Caco-2 (cell line): ENCODE measurements at regions not wholly inside any gene's neighbourhood (a gene's known extent, or its start where the extent isn't known, plus 50 kb on each side); places are given as distances from the start of the nearest gene placed in this dataset.

Source experiments
- BruUV-seq: library from RNA; stranded (reverse); fragments of 400-500 nt; replicated peaks from 2 replicates; lab custom pipeline; 2021; lab: Mats Ljungman, UMichigan
- CTCF ChIA-PET: fragments of 300-600 bp; sonication (Branson Sonifier 250); formaldehyde crosslinking; loops from one replicate; lab custom pipeline; 2022; ENCODE audit warnings: antibody characterized with exemption; lab: Charles Lee
- POLR2A ChIA-PET: fragments of 300-600 bp; sonication (Branson Sonifier 250); formaldehyde crosslinking; loops from one replicate; lab custom pipeline; 2022; ENCODE audit warnings: antibody characterized with exemption; lab: Charles Lee
- DNase-seq, 2 experiments: peaks; one replicate each; pipeline versions ENCODE4 v3.0.0 to v3.0.0-alpha.2; 2020 to 2022
- H3K27me3 ChIP-seq: replicated peaks from 2 replicates; pipeline ENCODE4 v1.6.0; 2011; ENCODE audit warnings: low read length; ENCODE audit not compliant: control insufficient read depth, insufficient read depth
- H3K36me3 ChIP-seq: 2 replicates; pipeline ENCODE4 v1.5.1; 2011; ENCODE audit warnings: low read length; ENCODE audit not compliant: control insufficient read depth, insufficient read depth
- H3K4me1 ChIP-seq: fragments of 250-450 bp; sonication (Bioruptor Pico); 2 replicates; pipeline ENCODE4 v1.5.1; 2020; ENCODE audit warnings: mild to moderate bottlenecking
- H3K4me3 ChIP-seq: 2 replicates; pipeline ENCODE4 v1.5.1; 2011; ENCODE audit warnings: low read depth, mild to moderate bottlenecking, control low read depth, low read length
- H3K9me3 ChIP-seq: fragments of 250-450 bp; sonication (Bioruptor Pico); 2 replicates; pipeline ENCODE4 v1.5.1; 2020; ENCODE audit warnings: mild to moderate bottlenecking, moderate library complexity
- H3K27ac Mint-ChIP-seq: one replicate; pipeline ENCODE4 v1.8.0; 2022; ENCODE audit warnings: mixed read lengths; ENCODE audit not compliant: unreplicated experiment
- H3K27me3 Mint-ChIP-seq: one replicate; pipeline ENCODE4 v1.8.0; 2022; ENCODE audit warnings: mixed read lengths; ENCODE audit not compliant: insufficient read depth, unreplicated experiment
- H3K36me3 Mint-ChIP-seq: one replicate; pipeline ENCODE4 v1.8.0; 2022; ENCODE audit warnings: mild to moderate bottlenecking, mixed read lengths; ENCODE audit not compliant: insufficient read depth, unreplicated experiment
- H3K4me1 Mint-ChIP-seq: one replicate; pipeline ENCODE4 v1.8.0; 2022; ENCODE audit warnings: low read depth, mixed read lengths; ENCODE audit not compliant: unreplicated experiment
- H3K4me3 Mint-ChIP-seq: one replicate; pipeline ENCODE4 v1.8.0; 2022; ENCODE audit warnings: mild to moderate bottlenecking, moderate library complexity, mixed read lengths; ENCODE audit not compliant: unreplicated experiment
- H3K9me3 Mint-ChIP-seq: one replicate; pipeline ENCODE4 v1.8.0; 2022; ENCODE audit warnings: mixed read lengths; ENCODE audit not compliant: unreplicated experiment
- intact Hi-C: fragments of 100-400 bp; cut with micrococcal nuclease; formaldehyde crosslinking; loops from one replicate; pipeline ENCODE4 v1.10.0; 2022; ENCODE audit not compliant: unreplicated experiment
- TF ChIP-seq, protein P1 (sequence below), 2 experiments: fragments of 200-600 bp in 1 of 2; IDR thresholded peaks; 1 replicate in 1 of 2; 2 replicates in 1 of 2; pipeline versions ENCODE4 v1.5.1 to v1.8.0; 2011 to 2022; ENCODE audit warnings: antibody characterized with exemption in 1 of 2, control low read depth in 1 of 2, inconsistent platforms in 1 of 2, low read depth in 1 of 2, low read length in 1 of 2, mild to moderate bottlenecking in 1 of 2, moderate library complexity in 1 of 2; ENCODE audit not compliant: insufficient read depth in 1 of 2, severe bottlenecking in 1 of 2, unreplicated experiment in 1 of 2

DNA sequence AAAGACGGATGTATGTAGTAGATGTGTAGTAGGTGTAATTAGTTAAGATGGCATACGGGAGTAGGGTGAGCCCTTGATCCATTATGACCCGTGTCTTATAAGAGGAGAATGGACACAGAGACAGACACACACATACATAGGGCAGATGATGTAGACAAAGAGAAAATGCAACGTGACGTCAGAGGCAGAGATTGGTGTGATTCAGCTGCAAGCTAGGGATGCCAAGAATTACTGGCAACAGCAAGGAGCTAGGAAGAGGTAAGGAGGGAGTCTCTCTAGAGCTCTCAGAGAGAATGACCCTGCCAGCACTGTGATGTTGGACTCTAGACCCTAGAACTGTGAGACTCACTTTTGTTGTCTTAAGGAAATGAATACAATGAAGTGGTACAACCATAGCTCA, 247.0 kb upstream of the HABP2 start:
- Histone ChIP-seq H3K36me3 (no peaks in the 10 kb centered on the region), H3K4me1 (0 out of 2 replicates have a peak, but pooled peaks cover 5% of the 10 kb centered on the region), H3K9me3 (no peaks in the 10 kb centered on the region), H3K4me3 (no peak overlapping the region), H3K27me3 (no peaks in the 10 kb centered on the region)
- intact Hi-C loops, result no loop called here
- BruUV-seq, result no TSS peak
- H3K36me3 Mint-ChIP-seq, result no peaks in the 10 kb centered on the region
- POLR2A ChIA-PET, result interaction anchor here (0.6 kb wide), 1 partner anchor 258 kb away, joined by 3 read pairs; no protein-coding TSS in a partner anchor
- no peaks in the 10 kb centered on the region for H3K27me3 Mint-ChIP-seq
- TF ChIP-seq, protein P1, sequence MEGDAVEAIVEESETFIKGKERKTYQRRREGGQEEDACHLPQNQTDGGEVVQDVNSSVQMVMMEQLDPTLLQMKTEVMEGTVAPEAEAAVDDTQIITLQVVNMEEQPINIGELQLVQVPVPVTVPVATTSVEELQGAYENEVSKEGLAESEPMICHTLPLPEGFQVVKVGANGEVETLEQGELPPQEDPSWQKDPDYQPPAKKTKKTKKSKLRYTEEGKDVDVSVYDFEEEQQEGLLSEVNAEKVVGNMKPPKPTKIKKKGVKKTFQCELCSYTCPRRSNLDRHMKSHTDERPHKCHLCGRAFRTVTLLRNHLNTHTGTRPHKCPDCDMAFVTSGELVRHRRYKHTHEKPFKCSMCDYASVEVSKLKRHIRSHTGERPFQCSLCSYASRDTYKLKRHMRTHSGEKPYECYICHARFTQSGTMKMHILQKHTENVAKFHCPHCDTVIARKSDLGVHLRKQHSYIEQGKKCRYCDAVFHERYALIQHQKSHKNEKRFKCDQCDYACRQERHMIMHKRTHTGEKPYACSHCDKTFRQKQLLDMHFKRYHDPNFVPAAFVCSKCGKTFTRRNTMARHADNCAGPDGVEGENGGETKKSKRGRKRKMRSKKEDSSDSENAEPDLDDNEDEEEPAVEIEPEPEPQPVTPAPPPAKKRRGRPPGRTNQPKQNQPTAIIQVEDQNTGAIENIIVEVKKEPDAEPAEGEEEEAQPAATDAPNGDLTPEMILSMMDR (IDR thresholded peaks at IDR 0.05; ENCODE audit: insufficient read depth in 1 of 2, low read depth in 1 of 2, low read length in 1 of 2, severe bottlenecking in 1 of 2, unreplicated experiment in 1 of 2), result no peak
- no peak overlapping the region for H3K4me3 Mint-ChIP-seq
- no peak overlapping the region for H3K27ac Mint-ChIP-seq
- CTCF ChIA-PET, result no interaction called here
- no peaks in the 10 kb centered on the region for H3K9me3 Mint-ChIP-seq
- no peak for DNase-seq
- H3K4me1 Mint-ChIP-seq, result peaks cover 20% of the 10 kb centered on the region

DNA sequence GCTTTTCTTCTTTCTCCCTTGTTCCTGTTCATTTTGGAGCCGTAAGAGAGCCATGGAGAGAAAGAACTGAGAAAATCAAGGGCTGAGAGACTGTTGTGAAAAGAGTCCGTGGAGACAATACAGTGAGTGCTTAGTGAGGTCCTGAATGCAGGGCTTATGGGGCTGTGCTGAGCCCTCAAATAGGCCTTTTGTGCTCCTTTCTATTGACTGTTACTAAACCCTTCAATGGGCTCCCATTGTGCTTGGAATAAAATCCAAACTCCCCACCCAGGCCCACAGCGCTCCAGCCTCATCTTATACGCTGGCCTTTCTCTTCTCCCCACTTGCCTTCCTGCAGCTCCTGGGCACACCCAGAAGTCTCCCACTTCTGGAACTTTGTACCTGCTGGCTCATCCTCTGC, 243.1 kb upstream of the HABP2 start:
- DNase-seq, result no peak
- ChIA-PET POLR2A (no interaction called here), CTCF (no interaction called here)
- no TSS peak for BruUV-seq
- TF ChIP-seq, protein P1 (IDR thresholded peaks at IDR 0.05; ENCODE audit: insufficient read depth in 1 of 2, low read depth in 1 of 2, low read length in 1 of 2, severe bottlenecking in 1 of 2, unreplicated experiment in 1 of 2), result no peak
- Histone ChIP-seq H3K36me3 (no peaks in the 10 kb centered on the region), H3K9me3 (no peaks in the 10 kb centered on the region), H3K4me1 (0 out of 2 replicates have a peak, but pooled peaks cover 5% of the 10 kb centered on the region), H3K4me3 (no peak overlapping the region), H3K27me3 (no peaks in the 10 kb centered on the region)
- Mint-ChIP-seq H3K4me1 (peaks cover 7% of the 10 kb centered on the region), H3K9me3 (no peaks in the 10 kb centered on the region), H3K27ac (no peak overlapping the region), H3K4me3 (no peak overlapping the region), H3K36me3 (no peaks in the 10 kb centered on the region), H3K27me3 (peaks cover 3% of the 10 kb centered on the region)
- intact Hi-C loops, result no loop called here

DNA sequence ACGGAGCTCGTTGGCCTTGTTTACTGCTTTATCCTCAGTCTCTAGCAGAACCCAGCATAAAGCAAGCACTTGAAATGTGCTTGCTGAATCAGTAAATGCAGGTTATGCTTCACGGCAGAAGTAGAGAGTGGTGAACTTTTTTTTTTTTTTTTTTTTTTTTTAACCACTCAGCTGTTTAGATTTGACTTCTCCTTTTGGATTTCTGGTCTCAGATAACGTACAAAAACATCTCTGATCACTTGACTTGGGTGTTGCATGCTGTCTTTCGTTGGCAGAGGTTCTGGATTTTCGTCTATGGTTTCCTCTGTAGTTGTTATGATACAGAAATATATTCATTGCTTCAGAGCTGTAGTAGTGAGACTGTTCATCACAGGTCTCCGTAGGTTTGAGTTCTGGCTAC, 242.5 kb upstream of the HABP2 start:
- no peak overlapping the region for H3K27ac Mint-ChIP-seq
- CTCF ChIA-PET, result no interaction called here
- Histone ChIP-seq H3K9me3 (no peaks in the 10 kb centered on the region), H3K4me1 (0 out of 2 replicates have a peak, but pooled peaks cover 5% of the 10 kb centered on the region), H3K36me3 (no peaks in the 10 kb centered on the region), H3K27me3 (no peaks in the 10 kb centered on the region), H3K4me3 (no peak overlapping the region)
- intact Hi-C loops, result no loop called here
- peaks cover 7% of the 10 kb centered on the region for H3K4me1 Mint-ChIP-seq
- no peak overlapping the region for H3K4me3 Mint-ChIP-seq
- no peak for DNase-seq
- peaks cover 3% of the 10 kb centered on the region for H3K27me3 Mint-ChIP-seq
- H3K36me3 Mint-ChIP-seq, result no peaks in the 10 kb centered on the region
- TF ChIP-seq, protein P1 (IDR thresholded peaks at IDR 0.05; ENCODE audit: insufficient read depth in 1 of 2, low read depth in 1 of 2, low read length in 1 of 2, severe bottlenecking in 1 of 2, unreplicated experiment in 1 of 2), result no peak
- H3K9me3 Mint-ChIP-seq, result no peaks in the 10 kb centered on the region
- POLR2A ChIA-PET, result interaction anchor here (0.6 kb wide), 2 partner anchors 18 to 326 kb away, joined by 4 to 18 read pairs; no protein-coding TSS in a partner anchor
- BruUV-seq, result no TSS peak
